ENCODE measurements at regions not wholly inside any gene's neighbourhood (a gene's known extent, or its start where the extent isn't known, plus 50 kb on each side); places are given as distances from the start of the nearest gene placed in this dataset.

- Histone ChIP-seq H3K27ac (ENCODE audit: low read depth, low read length) (no peak overlapping the region), H3K9me3 (ENCODE audit: control insufficient read depth, insufficient read depth, low read length) (no peaks in the 10 kb centered on the region), H3K4me3 (ENCODE audit: low read depth, low read length) (no peak overlapping the region), H3K27me3 (ENCODE audit: control insufficient read depth, insufficient read depth, low read length) (no peaks in the 10 kb centered on the region)
- CTCF ChIA-PET: interaction anchor here (0.7 kb wide), 1 partner anchor 140 kb away, joined by 4 read pairs; no protein-coding TSS in a partner anchor
- no peak for DNase-seq (ENCODE audit: low read depth, low spot score)
- no peak for TF ChIP-seq CTCF (IDR thresholded peaks at IDR 0.05; ENCODE audit: low read depth, low read length)
- POLR2A ChIA-PET: no interaction called here
Observed at GRCh38 chr12:102344691-102345090, 135.7 kb downstream of the IGF1 start.

- Histone ChIP-seq H3K9me3 (ENCODE audit: control insufficient read depth, insufficient read depth, low read length) (no peaks in the 10 kb centered on the region), H3K27ac (ENCODE audit: low read depth, low read length) (no peak overlapping the region), H3K27me3 (ENCODE audit: control insufficient read depth, insufficient read depth, low read length) (no peaks in the 10 kb centered on the region), H3K4me3 (ENCODE audit: low read depth, low read length) (no peak overlapping the region)
- TF ChIP-seq CTCF (IDR thresholded peaks at IDR 0.05; ENCODE audit: low read depth, low read length): no peak
- POLR2A ChIA-PET: no interaction called here
- no peak for DNase-seq (ENCODE audit: low read depth, low spot score)
- CTCF ChIA-PET: interaction anchor here (0.7 kb wide), 1 partner anchor 141 kb away, joined by 4 read pairs; no protein-coding TSS in a partner anchor
Observed at GRCh38 chr12:102343361-102344121, 136.8 kb downstream of the IGF1 start.

- Histone ChIP-seq H3K9me3 (ENCODE audit: control insufficient read depth, insufficient read depth, low read length) (no peaks in the 10 kb centered on the region), H3K27ac (ENCODE audit: low read depth, low read length) (no peak overlapping the region), H3K4me3 (ENCODE audit: low read depth, low read length) (no peak overlapping the region), H3K27me3 (ENCODE audit: control insufficient read depth, insufficient read depth, low read length) (no peaks in the 10 kb centered on the region)
- POLR2A ChIA-PET: no interaction called here
- DNase-seq (ENCODE audit: low read depth, low spot score): no peak
- no peak for TF ChIP-seq CTCF (IDR thresholded peaks at IDR 0.05; ENCODE audit: low read depth, low read length)
- CTCF ChIA-PET: no interaction called here
Observed at GRCh38 chr12:102342281-102343006, 137.9 kb downstream of the IGF1 start.

- H3K4me3 ChIP-seq (ENCODE audit: low read depth, low read length): no peak overlapping the region
- TF ChIP-seq CTCF (IDR thresholded peaks at IDR 0.05; ENCODE audit: low read depth, low read length): no peak
- H3K27me3 ChIP-seq (ENCODE audit: control insufficient read depth, insufficient read depth, low read length): no peaks in the 10 kb centered on the region
- H3K9me3 ChIP-seq (ENCODE audit: control insufficient read depth, insufficient read depth, low read length): no peaks in the 10 kb centered on the region
- ChIA-PET CTCF (interaction anchor here (0.8 to 1.0 kb wide), 2 partner anchors 150 to 561 kb away, joined by 3 to 4 read pairs; no protein-coding TSS in a partner anchor), POLR2A (no interaction called here)
- H3K27ac ChIP-seq (ENCODE audit: low read depth, low read length): no peak overlapping the region
- DNase-seq (ENCODE audit: low read depth, low spot score): no peak
Observed at GRCh38 chr12:102334765-102335164, 137.1 kb upstream of the PMCH start.

- no peak for DNase-seq (ENCODE audit: low read depth, low spot score)
- no peak for TF ChIP-seq CTCF (IDR thresholded peaks at IDR 0.05; ENCODE audit: low read depth, low read length)
- Histone ChIP-seq H3K9me3 (ENCODE audit: control insufficient read depth, insufficient read depth, low read length) (no peaks in the 10 kb centered on the region), H3K27me3 (ENCODE audit: control insufficient read depth, insufficient read depth, low read length) (no peaks in the 10 kb centered on the region), H3K27ac (ENCODE audit: low read depth, low read length) (no peak overlapping the region), H3K4me3 (ENCODE audit: low read depth, low read length) (no peak overlapping the region)
- ChIA-PET CTCF (no interaction called here), POLR2A (no interaction called here)
Observed at GRCh38 chr12:102331419-102331818, 133.8 kb upstream of the PMCH start.
